GM12878 (cell line): ENCODE measurements at regions not wholly inside any gene's neighbourhood (a gene's known extent, or its start where the extent isn't known, plus 50 kb on each side); places are given as distances from the start of the nearest gene placed in this dataset.

Experiments used
- ATAC-seq: fragments of 200-7000 bp; cut with Tn5 transposase; 3 replicates; pipeline ENCODE4 v1.9.1; 2020; ENCODE audit warnings: mild to moderate bottlenecking, moderate library complexity
- BruUV-seq: library from RNA; stranded (reverse); fragments of 400-500 nt; replicated peaks from 2 replicates; lab custom pipeline; 2021; lab: Mats Ljungman, UMichigan
- CTCF ChIA-PET: fragments of 300-600 bp; sonication (Branson Sonifier 250); formaldehyde crosslinking; extraction: SDS; loops from one replicate; lab custom pipeline; 2021; ENCODE audit warnings: inconsistent platforms; lab: Yijun Ruan, JAX
- POLR2A ChIA-PET: fragments of 350-600 bp; formaldehyde crosslinking; extraction: SDS; loops from one replicate; lab custom pipeline; 2021; ENCODE audit warnings: inconsistent platforms; lab: Charles Lee
- RAD21 ChIA-PET: fragments of 300-600 bp; sonication (Branson Sonifier 250); formaldehyde crosslinking; loops from one replicate; lab custom pipeline; 2023; ENCODE audit warnings: antibody characterized with exemption; ENCODE audit not compliant: unreplicated experiment; lab: Charles Lee
- SMC1A ChIA-PET: fragments of 300-600 bp; sonication (Branson Sonifier 250); formaldehyde crosslinking; loops from one replicate; lab custom pipeline; 2023; ENCODE audit not compliant: unreplicated experiment, uncharacterized antibody; lab: Charles Lee
- DNase-seq: peaks from one replicate; pipeline ENCODE4 v3.0.0-alpha.2; 2011; ENCODE audit warnings: low read depth, low spot score
- FAIRE-seq: peaks from 3 replicates; lab custom pipeline; 2011; peaks lifted over from hg19 to GRCh38; lab: Jason Lieb, UNC
- H2AFZ ChIP-seq: 2 replicates; pipeline ENCODE4 v1.6.0; 2011; ENCODE audit warnings: low read depth, low read length, control low read depth; ENCODE audit not compliant: control insufficient read depth
- H3K27ac ChIP-seq: 2 replicates; pipeline ENCODE4 v1.5.1; 2011; ENCODE audit warnings: control low read depth; ENCODE audit not compliant: control insufficient read depth, insufficient read depth
- H3K27me3 ChIP-seq, 2 experiments: replicated peaks in 1 of 2; 2 replicates each; pipeline versions ENCODE4 v1.6.0 to v1.6.1; 2011; ENCODE audit warnings: low read length in 1 of 2; ENCODE audit not compliant: control insufficient read depth in 2 of 2, insufficient read depth in 2 of 2
- H3K36me3 ChIP-seq, 2 experiments: 2 replicates each; pipeline ENCODE4 v1.5.1; 2011; ENCODE audit warnings: low read length in 1 of 2; ENCODE audit not compliant: control insufficient read depth in 2 of 2, insufficient read depth in 2 of 2
- H3K4me1 ChIP-seq: 2 replicates; pipeline ENCODE4 v1.6.1; 2011; ENCODE audit warnings: mild to moderate bottlenecking, low read length, moderate library complexity, mixed read lengths; ENCODE audit not compliant: control insufficient read depth, insufficient read depth
- H3K4me2 ChIP-seq: 2 replicates; pipeline ENCODE4 v1.6.0; 2011; ENCODE audit warnings: control low read depth; ENCODE audit not compliant: control insufficient read depth, insufficient read depth
- H3K4me3 ChIP-seq: fragments of 200-600 bp; sonication (generic); 2 replicates; pipeline ENCODE4 v1.5.1; 2016
- H3K79me2 ChIP-seq: 2 replicates; pipeline ENCODE4 v1.6.0; 2011; ENCODE audit warnings: low read length; ENCODE audit not compliant: control insufficient read depth, insufficient read depth
- H3K9ac ChIP-seq: 2 replicates; pipeline ENCODE4 v1.8.0; 2011; ENCODE audit warnings: low read length, control low read depth, mixed read lengths; ENCODE audit not compliant: control insufficient read depth, insufficient read depth
- H3K9me3 ChIP-seq: replicated peaks from 3 replicates; pipeline ENCODE4 v1.5.1; 2011; ENCODE audit warnings: mild to moderate bottlenecking, low read length; ENCODE audit not compliant: control insufficient read depth, insufficient read depth
- H4K20me1 ChIP-seq: 2 replicates; pipeline ENCODE4 v1.6.0; 2011; ENCODE audit not compliant: control insufficient read depth, insufficient read depth
- BRCA1 ChIP-seq: IDR thresholded peaks from 2 replicates; pipeline ENCODE4 v1.6.1; 2011; ENCODE audit warnings: low read depth, low read length, improper control_type of control experiment
- HDAC2 ChIP-seq: fragments of 200-600 bp; sonication (generic); IDR thresholded peaks from 2 replicates; pipeline ENCODE4 v1.6.1; 2017
- MXI1 ChIP-seq: fragments of 150-350 bp; IDR thresholded peaks from 2 replicates; pipeline ENCODE4 v1.6.1; 2011; ENCODE audit warnings: low read depth, mild to moderate bottlenecking, inconsistent platforms, low read length, improper control_type of control experiment
- NFYB ChIP-seq: IDR thresholded peaks from 2 replicates; pipeline ENCODE4 v1.6.1; 2011; ENCODE audit warnings: low read depth, mild to moderate bottlenecking, low read length, improper control_type of control experiment, moderate library complexity; ENCODE audit not compliant: insufficient read depth
- NR2F1 ChIP-seq: fragments of 450-650 bp; conservative IDR thresholded peaks from 2 replicates; pipeline ENCODE4 v1.6.1; 2017; ENCODE audit warnings: mild to moderate bottlenecking
- POLR2AphosphoS2 ChIP-seq: IDR thresholded peaks from 2 replicates; pipeline ENCODE4 v1.6.1; 2011; ENCODE audit warnings: low read depth, mild to moderate bottlenecking, low read length, improper control_type of control experiment, moderate library complexity
- SMC3 ChIP-seq: IDR thresholded peaks from 2 replicates; pipeline ENCODE4 v1.6.1; 2011; ENCODE audit warnings: low read length, improper control_type of control experiment, borderline replicate concordance
- SREBF1 ChIP-seq: IDR thresholded peaks from 2 replicates; pipeline ENCODE4 v1.6.1; 2012; ENCODE audit warnings: mild to moderate bottlenecking, low read length
- WGBS: methylation state at CpG from one replicate; pipeline ENCODE4 v1.1.6; 2016; ENCODE audit warnings: low lambda C conversion rate; ENCODE audit not compliant: insufficient replicate concordance, insufficient coverage; ENCODE audit errors: missing lambda C conversion rate; 5-methylcytosine and 5-hydroxymethylcytosine counted together
- in situ Hi-C: fragments of 300-500 bp; cut with MboI; formaldehyde crosslinking; loops from 9 replicates; pipeline ENCODE4 v1.14.3; 2018; ENCODE audit warnings: mixed read lengths
- intact Hi-C: fragments of 100-400 bp; cut with micrococcal nuclease; formaldehyde crosslinking; loops from one replicate; pipeline ENCODE4 v1.14.2; 2022; ENCODE audit not compliant: unreplicated experiment
- TF ChIP-seq, protein P1 (sequence below), 3 experiments: IDR thresholded peaks in 2 of 3; conservative IDR thresholded peaks in 1 of 3; 2 replicates each; pipeline ENCODE4 v1.5.1; 2011; ENCODE audit warnings: low read depth in 3 of 3, low read length in 3 of 3, mild to moderate bottlenecking in 3 of 3, control low read depth in 2 of 3, moderate library complexity in 2 of 3, inconsistent platforms in 1 of 3, mixed read lengths in 1 of 3; ENCODE audit not compliant: control insufficient read depth in 2 of 3, insufficient read depth in 1 of 3; ENCODE audit errors: extremely low read depth in 1 of 3

DNA sequence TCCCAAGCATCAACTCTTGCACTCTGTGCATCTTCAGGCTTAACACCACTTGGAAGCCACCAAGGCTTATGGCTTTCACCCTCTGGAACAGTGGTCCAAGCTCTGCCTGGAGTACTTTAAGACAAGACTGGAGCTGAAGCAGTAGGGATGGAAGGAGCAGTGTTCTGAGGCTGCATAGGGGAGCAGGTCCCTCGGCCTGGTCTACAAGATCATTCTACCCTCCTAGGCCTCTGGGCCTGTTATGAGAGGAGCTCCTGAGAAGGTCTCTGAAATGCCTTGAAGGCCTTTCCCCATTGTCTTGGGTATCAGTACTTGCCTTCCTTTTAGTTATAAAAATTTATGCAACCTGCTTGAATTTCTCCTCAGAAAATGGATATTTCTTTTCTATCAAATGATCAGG lies 286.7 kb downstream of the CPXCR1 start:
- Histone ChIP-seq H3K9me3 (no peaks in the 10 kb centered on the region), H3K27ac (no peak overlapping the region), H2AFZ (no peak overlapping the region), H3K27me3 (no peaks in the 10 kb centered on the region), H3K79me2 (no peaks in the 10 kb centered on the region), H3K36me3 (no peaks in the 10 kb centered on the region), H3K4me2 (no peak overlapping the region), H3K4me3 (no peak overlapping the region), H4K20me1 (no peaks in the 10 kb centered on the region), H3K9ac (no peak overlapping the region), H3K4me1 (no peaks in the 10 kb centered on the region)
- 0% methylated on average over 1 of the region's 1 CpG for WGBS
- CTCF ChIA-PET: no interaction called here
- SMC1A ChIA-PET: no interaction called here
- intact Hi-C loops: no loop called here
- FAIRE-seq: no peak
- no peak for ATAC-seq
- in situ Hi-C loops: no loop called here
- RAD21 ChIA-PET: no interaction called here
- POLR2A ChIA-PET: no interaction called here
- DNase-seq: no peak
- TF ChIP-seq MXI1 (no peak), SMC3 (no peak), SREBF1 (no peak), POLR2AphosphoS2 (no peak), NFYB (no peak)
- BruUV-seq: no TSS peak

DNA sequence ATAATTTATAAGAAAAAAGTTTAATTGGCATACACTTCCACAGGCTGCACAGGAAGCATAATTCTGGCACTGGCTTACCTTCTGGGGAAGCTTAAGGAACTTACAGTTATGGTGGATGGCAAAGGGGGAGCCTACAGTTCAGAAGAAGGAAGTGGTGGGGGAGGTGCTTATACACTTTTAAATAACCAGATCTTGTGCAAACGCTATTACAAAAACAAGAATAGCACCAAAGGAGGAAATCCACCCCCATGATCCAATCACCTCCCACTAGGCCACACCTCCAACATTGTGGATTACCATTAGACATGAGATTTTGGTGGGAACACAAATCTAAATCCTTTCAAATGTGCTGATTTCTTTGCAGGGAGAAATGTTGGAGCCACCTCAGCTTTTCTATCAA lies 287.7 kb downstream of the CPXCR1 start:
- SMC1A ChIA-PET: no interaction called here
- CTCF ChIA-PET: no interaction called here
- in situ Hi-C loops: no loop called here

More for the DNA sequence above, 287.7 kb downstream of the CPXCR1 start:
- Histone ChIP-seq H2AFZ (no peak overlapping the region), H3K27me3 (no peaks in the 10 kb centered on the region), H3K36me3 (no peaks in the 10 kb centered on the region), H4K20me1 (no peaks in the 10 kb centered on the region), H3K4me3 (no peak overlapping the region), H3K27ac (no peak overlapping the region), H3K9ac (no peak overlapping the region), H3K4me2 (no peak overlapping the region), H3K79me2 (no peaks in the 10 kb centered on the region), H3K9me3 (no peaks in the 10 kb centered on the region), H3K4me1 (no peaks in the 10 kb centered on the region)
- POLR2A ChIA-PET: no interaction called here
- intact Hi-C loops: no loop called here
- ATAC-seq: no peak
- no TSS peak for BruUV-seq
- 0% methylated on average over 1 of the region's 1 CpG for WGBS
- FAIRE-seq: no peak
- RAD21 ChIA-PET: no interaction called here
- no peak for DNase-seq
- no peak for TF ChIP-seq HDAC2
- TF ChIP-seq BRCA1: no peak
- TF ChIP-seq, protein P1, sequence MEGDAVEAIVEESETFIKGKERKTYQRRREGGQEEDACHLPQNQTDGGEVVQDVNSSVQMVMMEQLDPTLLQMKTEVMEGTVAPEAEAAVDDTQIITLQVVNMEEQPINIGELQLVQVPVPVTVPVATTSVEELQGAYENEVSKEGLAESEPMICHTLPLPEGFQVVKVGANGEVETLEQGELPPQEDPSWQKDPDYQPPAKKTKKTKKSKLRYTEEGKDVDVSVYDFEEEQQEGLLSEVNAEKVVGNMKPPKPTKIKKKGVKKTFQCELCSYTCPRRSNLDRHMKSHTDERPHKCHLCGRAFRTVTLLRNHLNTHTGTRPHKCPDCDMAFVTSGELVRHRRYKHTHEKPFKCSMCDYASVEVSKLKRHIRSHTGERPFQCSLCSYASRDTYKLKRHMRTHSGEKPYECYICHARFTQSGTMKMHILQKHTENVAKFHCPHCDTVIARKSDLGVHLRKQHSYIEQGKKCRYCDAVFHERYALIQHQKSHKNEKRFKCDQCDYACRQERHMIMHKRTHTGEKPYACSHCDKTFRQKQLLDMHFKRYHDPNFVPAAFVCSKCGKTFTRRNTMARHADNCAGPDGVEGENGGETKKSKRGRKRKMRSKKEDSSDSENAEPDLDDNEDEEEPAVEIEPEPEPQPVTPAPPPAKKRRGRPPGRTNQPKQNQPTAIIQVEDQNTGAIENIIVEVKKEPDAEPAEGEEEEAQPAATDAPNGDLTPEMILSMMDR (IDR thresholded peaks at IDR 0.05 in 2 of 3, conservative IDR thresholded peaks at IDR 0.05 in 1 of 3; ENCODE audit: control insufficient read depth in 2 of 3, extremely low read depth in 1 of 3, insufficient read depth in 1 of 3, low read depth in 3 of 3, low read length in 3 of 3): no peak
- TF ChIP-seq NR2F1: no peak
